A549 (cell line): ENCODE measurements at regions not wholly inside any gene's neighbourhood (a gene's known extent, or its start where the extent isn't known, plus 50 kb on each side); places are given as distances from the start of the nearest gene placed in this dataset.

Experiments
- CBX2 ChIP-seq: fragments of 200-600 bp; sonication (generic); IDR thresholded peaks from 2 replicates; pipeline ENCODE4 v1.6.1; 2016; ENCODE audit warnings: low read depth, mild to moderate bottlenecking, borderline replicate concordance
- ESRRA ChIP-seq: fragments of 150-350 bp; IDR thresholded peaks from 2 replicates; pipeline ENCODE4 v1.6.1; 2014; ENCODE audit warnings: mild to moderate bottlenecking, low read length, borderline replicate concordance
- MAFK ChIP-seq: fragments of 450-650 bp; IDR thresholded peaks from 2 replicates; pipeline ENCODE4 v1.6.1; 2014; ENCODE audit not compliant: partially characterized antibody
- MYC ChIP-seq: IDR thresholded peaks from 2 replicates; pipeline ENCODE4 v1.6.1; 2012; ENCODE audit warnings: mild to moderate bottlenecking, inconsistent platforms, low read length, improper control_type of control experiment, borderline replicate concordance
- NPAS2 ChIP-seq: fragments of 250-450 bp; sonication (Bioruptor Pico); IDR thresholded peaks from 2 replicates; pipeline ENCODE4 v1.8.0; 2022; ENCODE audit warnings: mild to moderate bottlenecking, moderate library complexity, borderline replicate concordance
- POLR2A ChIP-seq: IDR thresholded peaks from 2 replicates; pipeline ENCODE4 v1.6.1; 2012; ENCODE audit warnings: mild to moderate bottlenecking, low read length
- TF ChIP-seq, protein P1 (sequence below): fragments of >200 bp; sonication (Bioruptor Twin); formaldehyde crosslinking; IDR thresholded peaks from 3 replicates; pipeline ENCODE4 v1.5.1; 2016
- TF ChIP-seq, protein P2 (sequence below): fragments of 250-450 bp; sonication (Bioruptor Pico); IDR thresholded peaks from 2 replicates; pipeline ENCODE4 v1.5.0; 2021; ENCODE audit warnings: mild to moderate bottlenecking, moderate library complexity, borderline replicate concordance
- TF ChIP-seq, protein P3 (sequence below): fragments of 450-650 bp; IDR thresholded peaks from 2 replicates; pipeline ENCODE4 v1.6.1; 2014; ENCODE audit warnings: antibody characterized with exemption

DNA sequence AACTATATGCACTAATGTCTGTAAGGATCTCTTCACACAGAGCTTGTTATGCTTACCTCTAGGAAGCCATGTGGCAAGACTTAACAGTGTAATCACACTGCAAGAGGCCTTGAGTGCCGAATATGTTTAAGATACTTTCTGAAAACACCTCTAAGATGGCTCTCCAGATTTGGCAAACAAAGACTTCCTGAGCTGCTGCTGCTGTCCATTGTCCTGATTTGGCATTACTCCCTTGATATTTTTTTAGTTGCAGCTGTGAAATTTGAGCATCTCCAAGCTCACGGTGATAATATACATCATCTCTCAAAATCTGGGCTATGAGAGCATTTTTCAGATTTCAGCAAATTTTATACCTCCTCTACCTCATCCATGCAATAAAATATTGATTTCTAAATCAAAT is 384.5 kb upstream of the CDH6 start:
- TF ChIP-seq CBX2 (no peak), POLR2A (no peak), ESRRA (no peak), MAFK (no peak), NPAS2 (no peak), MYC (no peak)
- TF ChIP-seq, protein P1, sequence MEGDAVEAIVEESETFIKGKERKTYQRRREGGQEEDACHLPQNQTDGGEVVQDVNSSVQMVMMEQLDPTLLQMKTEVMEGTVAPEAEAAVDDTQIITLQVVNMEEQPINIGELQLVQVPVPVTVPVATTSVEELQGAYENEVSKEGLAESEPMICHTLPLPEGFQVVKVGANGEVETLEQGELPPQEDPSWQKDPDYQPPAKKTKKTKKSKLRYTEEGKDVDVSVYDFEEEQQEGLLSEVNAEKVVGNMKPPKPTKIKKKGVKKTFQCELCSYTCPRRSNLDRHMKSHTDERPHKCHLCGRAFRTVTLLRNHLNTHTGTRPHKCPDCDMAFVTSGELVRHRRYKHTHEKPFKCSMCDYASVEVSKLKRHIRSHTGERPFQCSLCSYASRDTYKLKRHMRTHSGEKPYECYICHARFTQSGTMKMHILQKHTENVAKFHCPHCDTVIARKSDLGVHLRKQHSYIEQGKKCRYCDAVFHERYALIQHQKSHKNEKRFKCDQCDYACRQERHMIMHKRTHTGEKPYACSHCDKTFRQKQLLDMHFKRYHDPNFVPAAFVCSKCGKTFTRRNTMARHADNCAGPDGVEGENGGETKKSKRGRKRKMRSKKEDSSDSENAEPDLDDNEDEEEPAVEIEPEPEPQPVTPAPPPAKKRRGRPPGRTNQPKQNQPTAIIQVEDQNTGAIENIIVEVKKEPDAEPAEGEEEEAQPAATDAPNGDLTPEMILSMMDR = no peak
- TF ChIP-seq, protein P2, sequence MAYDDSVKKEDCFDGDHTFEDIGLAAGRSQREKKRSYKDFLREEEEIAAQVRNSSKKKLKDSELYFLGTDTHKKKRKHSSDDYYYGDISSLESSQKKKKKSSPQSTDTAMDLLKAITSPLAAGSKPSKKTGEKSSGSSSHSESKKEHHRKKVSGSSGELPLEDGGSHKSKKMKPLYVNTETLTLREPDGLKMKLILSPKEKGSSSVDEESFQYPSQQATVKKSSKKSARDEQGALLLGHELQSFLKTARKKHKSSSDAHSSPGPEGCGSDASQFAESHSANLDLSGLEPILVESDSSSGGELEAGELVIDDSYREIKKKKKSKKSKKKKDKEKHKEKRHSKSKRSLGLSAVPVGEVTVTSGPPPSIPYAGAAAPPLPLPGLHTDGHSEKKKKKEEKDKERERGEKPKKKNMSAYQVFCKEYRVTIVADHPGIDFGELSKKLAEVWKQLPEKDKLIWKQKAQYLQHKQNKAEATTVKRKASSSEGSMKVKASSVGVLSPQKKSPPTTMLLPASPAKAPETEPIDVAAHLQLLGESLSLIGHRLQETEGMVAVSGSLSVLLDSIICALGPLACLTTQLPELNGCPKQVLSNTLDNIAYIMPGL = no peak
- TF ChIP-seq, protein P3, sequence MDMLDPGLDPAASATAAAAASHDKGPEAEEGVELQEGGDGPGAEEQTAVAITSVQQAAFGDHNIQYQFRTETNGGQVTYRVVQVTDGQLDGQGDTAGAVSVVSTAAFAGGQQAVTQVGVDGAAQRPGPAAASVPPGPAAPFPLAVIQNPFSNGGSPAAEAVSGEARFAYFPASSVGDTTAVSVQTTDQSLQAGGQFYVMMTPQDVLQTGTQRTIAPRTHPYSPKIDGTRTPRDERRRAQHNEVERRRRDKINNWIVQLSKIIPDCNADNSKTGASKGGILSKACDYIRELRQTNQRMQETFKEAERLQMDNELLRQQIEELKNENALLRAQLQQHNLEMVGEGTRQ = no peak
